ENCODE measurements at regions not wholly inside any gene's neighbourhood (a gene's known extent, or its start where the extent isn't known, plus 50 kb on each side); places are given as distances from the start of the nearest gene placed in this dataset.

DNA sequence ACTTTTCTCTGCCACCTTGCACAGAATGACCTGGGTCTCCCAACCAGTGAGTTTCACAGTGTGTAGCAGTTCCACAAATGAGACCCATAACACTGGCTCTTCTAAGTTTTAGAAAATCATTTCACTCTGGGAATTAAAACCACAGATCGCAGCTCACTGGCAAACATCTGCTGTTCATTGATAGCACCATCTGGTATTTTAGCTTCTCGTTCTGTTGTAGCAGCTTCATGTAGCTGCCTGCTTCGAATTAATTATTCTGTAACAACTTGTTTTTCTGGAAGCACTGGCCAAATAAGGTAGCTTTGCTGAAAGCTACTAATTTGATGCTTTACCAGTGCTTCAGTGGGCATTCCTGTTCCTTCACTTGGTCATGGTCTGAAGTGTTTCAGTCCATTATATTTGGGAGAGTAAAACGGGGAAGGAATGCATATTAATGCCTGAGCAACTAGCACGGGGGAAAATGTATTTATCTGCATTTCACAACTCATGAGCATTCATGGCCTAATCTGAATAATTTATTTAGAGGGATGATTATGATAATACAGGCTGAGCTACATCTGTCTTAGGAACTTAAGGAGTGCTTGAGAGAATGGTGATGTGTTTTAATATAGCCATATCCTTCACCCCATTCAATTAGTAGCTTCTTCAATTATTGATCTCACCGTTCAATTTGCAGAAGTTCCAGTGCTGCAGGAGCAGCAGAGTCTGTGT lies 447.4 kb downstream of the XPNPEP1 start:
- CTCF ChIA-PET = no interaction called here
- DNase-seq = no peak
- H3K9me3 ChIP-seq (ENCODE audit: control extremely low read depth in 1 of 5, control insufficient read depth in 4 of 5, insufficient read depth in 2 of 5, low read depth in 1 of 5, low read length in 4 of 5) = no peaks in the 10 kb centered on the region
- H3K4me1 ChIP-seq (ENCODE audit: control extremely low read depth in 1 of 4, control insufficient read depth in 4 of 4, insufficient read depth in 4 of 4, low read length in 3 of 4) = no peaks in the 10 kb centered on the region
- no peak overlapping the region for H3K4me3 ChIP-seq (ENCODE audit: control insufficient read depth in 1 of 7, extremely low read depth in 1 of 7, insufficient read depth in 4 of 7, low read depth in 2 of 7, low read length in 6 of 7)
- no peaks in the 10 kb centered on the region for H3K36me3 ChIP-seq (ENCODE audit: control insufficient read depth in 4 of 4, insufficient read depth in 4 of 4, low read length in 3 of 4)
- peaks cover 0 to 3% (median 0%) of the 10 kb centered on the region in 5 experiments for H3K27me3 ChIP-seq (replicated peaks in 2 of 5; ENCODE audit: control insufficient read depth in 4 of 5, insufficient read depth in 5 of 5, low read length in 4 of 5)
- no peak overlapping the region for H3K27ac ChIP-seq (ENCODE audit: insufficient read depth in 1 of 2, low read depth in 1 of 2, low read length in 2 of 2, poor library complexity in 1 of 2, severe bottlenecking in 2 of 2)
- POLR2A ChIA-PET = no interaction called here
- WGBS (ENCODE audit: insufficient coverage) = 89% methylated on average over 4 of the region's 6 CpGs

DNA sequence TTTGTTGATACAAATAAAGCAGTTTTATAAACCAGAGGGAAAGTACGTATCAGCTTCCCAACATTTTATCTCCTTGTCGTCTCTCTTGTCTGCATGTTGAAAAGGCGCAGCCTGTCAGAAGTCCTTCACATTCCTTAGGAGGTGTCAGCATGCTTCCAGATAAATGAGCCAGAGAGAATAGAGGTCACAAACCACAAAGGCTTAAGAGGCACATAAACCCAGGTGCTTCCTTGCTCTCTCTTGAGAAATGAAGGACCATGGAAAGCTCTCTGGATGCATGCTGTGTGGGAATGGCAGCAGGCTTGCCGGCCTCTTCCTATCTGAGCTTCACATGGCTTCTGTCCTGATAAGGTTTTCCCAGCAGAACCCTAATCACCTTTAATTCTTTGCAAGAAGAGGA lies 448.5 kb downstream of the XPNPEP1 start:
- no peak for DNase-seq
- ChIA-PET CTCF (no interaction called here), POLR2A (no interaction called here)

DNA sequence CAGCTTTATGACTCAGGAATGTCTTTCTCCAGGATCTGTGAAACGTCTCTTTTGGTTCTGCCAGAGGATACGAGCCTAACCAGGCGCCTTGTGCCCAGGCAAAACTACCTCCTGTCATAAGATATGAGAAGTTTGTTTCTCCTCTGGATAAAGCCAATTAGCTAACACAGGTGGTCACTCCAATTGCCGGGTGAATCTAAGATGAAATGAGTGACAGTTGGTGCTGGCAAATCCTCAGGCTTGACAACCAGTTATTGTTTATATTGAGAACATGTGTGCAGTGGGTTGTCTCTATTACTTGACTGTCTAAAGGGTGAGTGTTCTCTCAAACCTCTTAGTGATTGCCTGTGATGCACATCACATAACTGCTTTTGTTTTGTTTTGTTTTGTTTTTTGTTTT lies 449.1 kb downstream of the XPNPEP1 start:
- CTCF ChIA-PET = no interaction called here
- 44% methylated on average over 2 of the region's 4 CpGs for WGBS (ENCODE audit: insufficient coverage)

More for the DNA sequence above, 448.5 kb downstream of the XPNPEP1 start:
- H3K36me3 ChIP-seq (ENCODE audit: control insufficient read depth in 4 of 4, insufficient read depth in 4 of 4, low read length in 3 of 4) = no peaks in the 10 kb centered on the region
- WGBS (ENCODE audit: insufficient coverage) = 20% methylated on average over 4 of the region's 4 CpGs
- no peaks in the 10 kb centered on the region for H3K4me1 ChIP-seq (ENCODE audit: control extremely low read depth in 1 of 4, control insufficient read depth in 4 of 4, insufficient read depth in 4 of 4, low read length in 3 of 4)
- no peak overlapping the region for H3K4me3 ChIP-seq (ENCODE audit: control insufficient read depth in 1 of 7, extremely low read depth in 1 of 7, insufficient read depth in 4 of 7, low read depth in 2 of 7, low read length in 6 of 7)
- H3K27me3 ChIP-seq (replicated peaks in 2 of 5; ENCODE audit: control insufficient read depth in 4 of 5, insufficient read depth in 5 of 5, low read length in 4 of 5) = peaks cover 0 to 3% (median 0%) of the 10 kb centered on the region in 5 experiments
- no peak overlapping the region for H3K27ac ChIP-seq (ENCODE audit: insufficient read depth in 1 of 2, low read depth in 1 of 2, low read length in 2 of 2, poor library complexity in 1 of 2, severe bottlenecking in 2 of 2)
- no peaks in the 10 kb centered on the region for H3K9me3 ChIP-seq (ENCODE audit: control extremely low read depth in 1 of 5, control insufficient read depth in 4 of 5, insufficient read depth in 2 of 5, low read depth in 1 of 5, low read length in 4 of 5)

DNA sequence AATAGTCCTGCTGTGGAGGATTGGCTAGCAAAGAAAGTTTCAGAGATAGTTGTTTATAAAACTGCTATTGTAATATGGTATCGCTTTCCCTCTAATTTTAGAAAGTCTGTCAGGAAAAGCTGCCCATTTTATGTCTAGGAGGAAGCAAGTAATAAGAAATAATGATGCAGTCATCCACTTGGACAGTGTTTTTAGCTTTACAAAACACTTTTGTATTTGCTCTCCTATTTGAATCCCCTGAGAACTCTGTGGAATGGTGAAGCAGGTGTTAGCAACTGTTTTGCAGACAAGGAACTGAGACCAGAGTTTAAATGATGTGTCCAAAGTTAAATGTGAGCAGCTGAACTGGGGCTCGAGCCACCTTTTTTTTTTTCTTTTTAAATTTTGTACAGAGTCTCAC lies 455.8 kb downstream of the XPNPEP1 start:
- Histone ChIP-seq H3K36me3 (ENCODE audit: control insufficient read depth in 4 of 4, insufficient read depth in 4 of 4, low read length in 3 of 4) (no peaks in the 10 kb centered on the region), H3K9me3 (ENCODE audit: control extremely low read depth in 1 of 5, control insufficient read depth in 4 of 5, insufficient read depth in 2 of 5, low read depth in 1 of 5, low read length in 4 of 5) (no peaks in the 10 kb centered on the region), H3K27me3 (replicated peaks in 2 of 5; ENCODE audit: control insufficient read depth in 4 of 5, insufficient read depth in 5 of 5, low read length in 4 of 5) (no peaks in the 10 kb centered on the region), H3K4me3 (ENCODE audit: control insufficient read depth in 1 of 7, extremely low read depth in 1 of 7, insufficient read depth in 4 of 7, low read depth in 2 of 7, low read length in 6 of 7) (no peak overlapping the region), H3K4me1 (ENCODE audit: control extremely low read depth in 1 of 4, control insufficient read depth in 4 of 4, insufficient read depth in 4 of 4, low read length in 3 of 4) (no peaks in the 10 kb centered on the region), H3K27ac (ENCODE audit: insufficient read depth in 1 of 2, low read depth in 1 of 2, low read length in 2 of 2, poor library complexity in 1 of 2, severe bottlenecking in 2 of 2) (no peak overlapping the region)
- no peak for DNase-seq
- ChIA-PET CTCF (interaction anchor here (1.5 kb wide), 1 partner anchor 10 kb away, joined by 4 read pairs; no protein-coding TSS in a partner anchor), POLR2A (no interaction called here)
- WGBS (ENCODE audit: insufficient coverage) = 90% methylated on average over 2 of the region's 2 CpGs

More for the DNA sequence above, 449.1 kb downstream of the XPNPEP1 start:
- no peaks in the 10 kb centered on the region for H3K36me3 ChIP-seq (ENCODE audit: control insufficient read depth in 4 of 4, insufficient read depth in 4 of 4, low read length in 3 of 4)
- POLR2A ChIA-PET = no interaction called here
- H3K27ac ChIP-seq (ENCODE audit: insufficient read depth in 1 of 2, low read depth in 1 of 2, low read length in 2 of 2, poor library complexity in 1 of 2, severe bottlenecking in 2 of 2) = no peak overlapping the region
- H3K27me3 ChIP-seq (replicated peaks in 2 of 5; ENCODE audit: control insufficient read depth in 4 of 5, insufficient read depth in 5 of 5, low read length in 4 of 5) = peaks cover 0 to 3% (median 0%) of the 10 kb centered on the region in 5 experiments
- H3K9me3 ChIP-seq (ENCODE audit: control extremely low read depth in 1 of 5, control insufficient read depth in 4 of 5, insufficient read depth in 2 of 5, low read depth in 1 of 5, low read length in 4 of 5) = no peaks in the 10 kb centered on the region
- H3K4me3 ChIP-seq (ENCODE audit: control insufficient read depth in 1 of 7, extremely low read depth in 1 of 7, insufficient read depth in 4 of 7, low read depth in 2 of 7, low read length in 6 of 7) = no peak overlapping the region
- H3K4me1 ChIP-seq (ENCODE audit: control extremely low read depth in 1 of 4, control insufficient read depth in 4 of 4, insufficient read depth in 4 of 4, low read length in 3 of 4) = no peaks in the 10 kb centered on the region
- DNase-seq = no peak

DNA sequence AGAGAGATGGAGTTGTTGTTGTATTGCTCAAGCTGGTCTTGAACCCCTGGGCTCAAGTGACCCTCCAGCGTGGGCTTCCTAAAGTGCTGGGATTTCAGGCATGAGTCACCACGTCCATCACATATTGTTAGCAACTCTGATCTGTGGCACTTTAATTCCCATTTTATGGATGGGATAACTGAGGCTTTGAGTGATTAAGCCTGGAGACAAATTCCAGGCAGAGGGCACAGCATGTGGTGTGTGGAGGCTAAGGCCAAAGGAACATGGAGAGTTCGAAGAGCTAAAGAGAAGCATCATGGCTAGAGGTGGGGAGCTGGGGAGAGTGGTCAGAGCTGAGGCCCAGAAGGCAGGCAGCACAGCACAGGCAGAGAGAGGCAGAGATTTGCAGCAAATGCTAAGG lies 458.4 kb downstream of the XPNPEP1 start:
- CTCF ChIA-PET = no interaction called here
- 90% methylated on average over 2 of the region's 3 CpGs for WGBS (ENCODE audit: insufficient coverage)

DNA sequence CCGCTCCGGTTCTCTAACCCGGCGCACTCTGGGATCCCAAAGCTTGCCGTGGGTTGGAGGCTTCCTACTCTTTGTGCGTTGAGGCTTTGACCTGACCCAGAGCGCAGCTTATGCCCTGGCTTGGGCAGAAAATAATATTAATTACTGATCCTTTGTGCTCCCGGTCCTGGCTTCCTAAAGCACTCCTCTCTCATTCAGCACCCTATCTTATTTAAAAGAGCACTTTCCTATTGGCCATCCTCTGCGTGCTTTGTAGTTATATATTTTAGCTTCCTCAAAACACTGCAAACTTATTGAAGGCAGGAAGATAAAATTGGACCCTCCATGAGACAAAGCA lies 466.0 kb downstream of the XPNPEP1 start:
- CTCF ChIA-PET = interaction anchor here (1.1 kb wide), 1 partner anchor 10 kb away, joined by 4 read pairs; no protein-coding TSS in a partner anchor
- Histone ChIP-seq H3K4me1 (ENCODE audit: control extremely low read depth in 1 of 4, control insufficient read depth in 4 of 4, insufficient read depth in 4 of 4, low read length in 3 of 4) (no peaks in the 10 kb centered on the region), H3K4me3 (ENCODE audit: control insufficient read depth in 1 of 7, extremely low read depth in 1 of 7, insufficient read depth in 4 of 7, low read depth in 2 of 7, low read length in 6 of 7) (no peak overlapping the region), H3K27me3 (replicated peaks in 2 of 5; ENCODE audit: control insufficient read depth in 4 of 5, insufficient read depth in 5 of 5, low read length in 4 of 5) (peaks cover 12 to 46% (median 20%) of the 10 kb centered on the region in 5 experiments), H3K9me3 (ENCODE audit: control extremely low read depth in 1 of 5, control insufficient read depth in 4 of 5, insufficient read depth in 2 of 5, low read depth in 1 of 5, low read length in 4 of 5) (peaks cover 1 to 11% (median 4%) of the 10 kb centered on the region in 5 experiments), H3K36me3 (ENCODE audit: control insufficient read depth in 4 of 4, insufficient read depth in 4 of 4, low read length in 3 of 4) (no peaks in the 10 kb centered on the region), H3K27ac (ENCODE audit: insufficient read depth in 1 of 2, low read depth in 1 of 2, low read length in 2 of 2, poor library complexity in 1 of 2, severe bottlenecking in 2 of 2) (no peak overlapping the region)
- POLR2A ChIA-PET = no interaction called here
- DNase-seq = no peak
- 13% methylated on average over 9 of the region's 9 CpGs for WGBS (ENCODE audit: insufficient coverage)

More for the DNA sequence above, 458.4 kb downstream of the XPNPEP1 start:
- Histone ChIP-seq H3K4me3 (ENCODE audit: control insufficient read depth in 1 of 7, extremely low read depth in 1 of 7, insufficient read depth in 4 of 7, low read depth in 2 of 7, low read length in 6 of 7) (no peak overlapping the region), H3K27me3 (replicated peaks in 2 of 5; ENCODE audit: control insufficient read depth in 4 of 5, insufficient read depth in 5 of 5, low read length in 4 of 5) (no peaks in the 10 kb centered on the region), H3K9me3 (ENCODE audit: control extremely low read depth in 1 of 5, control insufficient read depth in 4 of 5, insufficient read depth in 2 of 5, low read depth in 1 of 5, low read length in 4 of 5) (no peaks in the 10 kb centered on the region), H3K4me1 (ENCODE audit: control extremely low read depth in 1 of 4, control insufficient read depth in 4 of 4, insufficient read depth in 4 of 4, low read length in 3 of 4) (no peaks in the 10 kb centered on the region), H3K27ac (ENCODE audit: insufficient read depth in 1 of 2, low read depth in 1 of 2, low read length in 2 of 2, poor library complexity in 1 of 2, severe bottlenecking in 2 of 2) (no peak overlapping the region), H3K36me3 (ENCODE audit: control insufficient read depth in 4 of 4, insufficient read depth in 4 of 4, low read length in 3 of 4) (no peaks in the 10 kb centered on the region)
- POLR2A ChIA-PET = no interaction called here
- no peak for DNase-seq

DNA sequence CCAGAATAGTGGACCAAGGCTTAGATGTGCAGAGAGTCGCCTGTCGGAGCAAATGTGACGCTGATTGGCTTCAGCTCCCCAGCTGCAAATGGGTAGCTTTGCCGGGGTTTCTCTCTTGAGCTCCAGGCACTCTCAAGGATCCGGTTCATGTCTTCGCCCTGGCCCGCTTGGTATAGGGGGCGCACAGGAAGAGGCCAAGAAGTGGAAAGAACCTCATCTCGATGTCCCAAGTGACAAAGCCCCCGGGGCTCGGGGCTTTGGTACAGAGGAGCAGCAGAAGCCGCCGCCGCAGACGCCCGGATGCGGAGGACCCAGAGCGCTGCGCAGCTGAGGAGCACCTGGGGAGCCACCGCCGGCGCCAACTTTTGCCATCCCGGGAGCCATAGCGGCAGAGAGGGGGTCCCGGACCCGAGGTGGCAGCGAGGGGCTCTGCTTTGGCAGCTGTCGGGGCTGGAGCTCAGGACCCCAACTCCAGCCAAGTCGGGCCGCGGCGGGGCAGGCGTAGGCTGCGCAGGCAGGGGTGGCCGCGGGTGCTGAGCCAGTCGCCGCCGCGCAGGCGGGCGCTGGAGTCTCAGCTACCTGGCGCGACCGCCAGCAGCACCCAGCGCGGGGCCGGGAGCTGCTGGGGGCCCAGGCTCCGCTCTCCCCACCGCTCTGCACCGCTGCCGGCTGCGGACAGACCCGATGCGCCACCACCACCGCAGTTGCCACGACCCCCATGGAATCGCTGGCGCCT lies 466.6 kb downstream of the XPNPEP1 start:
- peaks cover 12 to 46% (median 20%) of the 10 kb centered on the region in 5 experiments for H3K27me3 ChIP-seq (replicated peaks in 2 of 5; ENCODE audit: control insufficient read depth in 4 of 5, insufficient read depth in 5 of 5, low read length in 4 of 5)
- POLR2A ChIA-PET = no interaction called here
- CTCF ChIA-PET = interaction anchor here (1.1 kb wide), 1 partner anchor 11 kb away, joined by 4 read pairs; no protein-coding TSS in a partner anchor
- H3K4me1 ChIP-seq (ENCODE audit: control extremely low read depth in 1 of 4, control insufficient read depth in 4 of 4, insufficient read depth in 4 of 4, low read length in 3 of 4) = no peaks in the 10 kb centered on the region
- H3K4me3 ChIP-seq (ENCODE audit: control insufficient read depth in 1 of 7, extremely low read depth in 1 of 7, insufficient read depth in 4 of 7, low read depth in 2 of 7, low read length in 6 of 7) = no peak overlapping the region
- no peak for DNase-seq
- no peaks in the 10 kb centered on the region for H3K36me3 ChIP-seq (ENCODE audit: control insufficient read depth in 4 of 4, insufficient read depth in 4 of 4, low read length in 3 of 4)
- 2% methylated on average over 58 of the region's 59 CpGs for WGBS (ENCODE audit: insufficient coverage)
- H3K27ac ChIP-seq (ENCODE audit: insufficient read depth in 1 of 2, low read depth in 1 of 2, low read length in 2 of 2, poor library complexity in 1 of 2, severe bottlenecking in 2 of 2) = no peak overlapping the region
- peaks cover 1 to 11% (median 4%) of the 10 kb centered on the region in 5 experiments for H3K9me3 ChIP-seq (ENCODE audit: control extremely low read depth in 1 of 5, control insufficient read depth in 4 of 5, insufficient read depth in 2 of 5, low read depth in 1 of 5, low read length in 4 of 5)

Measured in common myeloid progenitor, CD34-positive (primary cell).